SU-DHL-6 (cell line): ENCODE measurements at regions not wholly inside any gene's neighbourhood (a gene's known extent, or its start where the extent isn't known, plus 50 kb on each side); places are given as distances from the start of the nearest gene placed in this dataset.

Source experiments
- H2AFZ ChIP-seq: fragments of 200-600 bp; sonication (generic); 2 replicates; pipeline ENCODE4 v1.6.1; 2014; ENCODE audit warnings: low read depth, mild to moderate bottlenecking, moderate library complexity, mixed read lengths, antibody characterized with exemption, low read length; ENCODE audit not compliant: severe bottlenecking
- H3F3A ChIP-seq: fragments of 200-600 bp; shearing (Covaris generic); 2 replicates; pipeline ENCODE4 v1.6.0; 2016; ENCODE audit warnings: antibody characterized with exemption, mild to moderate bottlenecking; ENCODE audit not compliant: insufficient read depth
- H3K27ac ChIP-seq: fragments of 200-600 bp; sonication (generic); 2 replicates; pipeline ENCODE4 v1.5.1; 2016; ENCODE audit warnings: low read depth, mild to moderate bottlenecking, low read length, moderate library complexity, mixed read lengths
- H3K27me3 ChIP-seq: fragments of 200-600 bp; sonication (generic), shearing (Covaris generic); 2 replicates; pipeline ENCODE4 v1.6.0; 2014; ENCODE audit warnings: mild to moderate bottlenecking, low read length
- H3K36me3 ChIP-seq: fragments of 200-600 bp; sonication (generic); 2 replicates; pipeline ENCODE4 v1.6.1; 2014; ENCODE audit warnings: mild to moderate bottlenecking, low read length, mixed read lengths
- H3K4me2 ChIP-seq: fragments of 300-600, 200-600 bp; shearing (Covaris generic), sonication (generic); 2 replicates; pipeline ENCODE4 v1.6.0; 2014; ENCODE audit warnings: low read length, low read depth, mild to moderate bottlenecking; ENCODE audit not compliant: poor library complexity, severe bottlenecking
- H3K4me3 ChIP-seq: fragments of 200-600 bp; sonication (generic); 2 replicates; pipeline ENCODE4 v1.5.1; 2014; ENCODE audit warnings: antibody characterized with exemption, low read length, mild to moderate bottlenecking, mixed read lengths; ENCODE audit not compliant: insufficient read depth, poor library complexity, severe bottlenecking
- H3K79me2 ChIP-seq: fragments of 200-600 bp; sonication (generic); 2 replicates; pipeline ENCODE4 v1.6.1; 2014; ENCODE audit warnings: mild to moderate bottlenecking, low read length, moderate library complexity; ENCODE audit not compliant: insufficient read depth
- H3K9ac ChIP-seq: fragments of 200-600 bp; sonication (generic); 2 replicates; pipeline ENCODE4 v1.7.0; 2014; ENCODE audit warnings: mild to moderate bottlenecking, low read length
- H3K9me2 ChIP-seq: fragments of 200-600 bp; sonication (generic); replicated peaks from 2 replicates; pipeline ENCODE4 v1.6.1; 2014; ENCODE audit warnings: low read length; ENCODE audit not compliant: insufficient read depth
- H3K9me3 ChIP-seq: fragments of 200-600 bp; sonication (generic); 2 replicates; pipeline ENCODE4 v1.6.1; 2014; ENCODE audit warnings: low read length, mixed read lengths; ENCODE audit not compliant: insufficient read depth
- H4K20me1 ChIP-seq: fragments of 200-600 bp; sonication (generic); 2 replicates; pipeline ENCODE4 v1.6.1; 2014; ENCODE audit warnings: low read depth, mild to moderate bottlenecking, antibody characterized with exemption, low read length, moderate library complexity, mixed read lengths
- CTCF ChIP-seq: fragments of 200-600 bp; sonication (generic); IDR thresholded peaks from one replicate; pipeline ENCODE4 v1.5.1; 2017; ENCODE audit warnings: antibody characterized with exemption, mild to moderate bottlenecking, low read length, moderate library complexity; ENCODE audit not compliant: insufficient read depth, poor library complexity, severe bottlenecking
- EZH2phosphoT487 ChIP-seq: fragments of 200-600 bp; sonication (generic), shearing (Covaris generic); conservative IDR thresholded peaks from 2 replicates; pipeline ENCODE4 v1.6.1; 2018; ENCODE audit warnings: mild to moderate bottlenecking, antibody characterized with exemption, low read length, moderate library complexity, mixed read lengths

GRCh38 chr17:14759325-14759724 lies 458.4 kb downstream of the HS3ST3B1 start:
- Histone ChIP-seq H3K79me2 (no peaks in the 10 kb centered on the region), H3K36me3 (no peaks in the 10 kb centered on the region), H3K9ac (no peak overlapping the region), H3K9me3 (no peaks in the 10 kb centered on the region), H4K20me1 (no peaks in the 10 kb centered on the region), H3K4me2 (no peak overlapping the region), H3K4me3 (no peak overlapping the region), H3K27me3 (no peaks in the 10 kb centered on the region), H3F3A (no peaks in the 10 kb centered on the region), H3K27ac (no peak overlapping the region), H3K9me2 (no peaks in the 10 kb centered on the region), H2AFZ (no peak overlapping the region)
- TF ChIP-seq EZH2phosphoT487 (no peak), CTCF (no peak)

- no peak overlapping the region for H2AFZ ChIP-seq
Observed at GRCh38 chr17:14756479-14756878, 455.6 kb downstream of the HS3ST3B1 start.

GRCh38 chr17:14755002-14755401 lies 454.1 kb downstream of the HS3ST3B1 start:
- Histone ChIP-seq H3K9ac (no peak overlapping the region), H3K27me3 (no peaks in the 10 kb centered on the region), H3F3A (no peaks in the 10 kb centered on the region), H3K9me2 (no peaks in the 10 kb centered on the region), H3K79me2 (no peaks in the 10 kb centered on the region), H4K20me1 (no peaks in the 10 kb centered on the region), H3K36me3 (no peaks in the 10 kb centered on the region), H3K4me3 (no peak overlapping the region), H3K9me3 (no peaks in the 10 kb centered on the region), H3K27ac (no peak overlapping the region), H2AFZ (no peak overlapping the region), H3K4me2 (no peak overlapping the region)
- TF ChIP-seq CTCF (no peak), EZH2phosphoT487 (no peak)

More at GRCh38 chr17:14756479-14756878, 455.6 kb downstream of the HS3ST3B1 start:
- H3K4me2 ChIP-seq, result no peak overlapping the region
- no peaks in the 10 kb centered on the region for H3K36me3 ChIP-seq
- H3F3A ChIP-seq, result no peaks in the 10 kb centered on the region
- TF ChIP-seq CTCF (no peak), EZH2phosphoT487 (no peak)
- H3K27me3 ChIP-seq, result no peaks in the 10 kb centered on the region
- no peak overlapping the region for H3K4me3 ChIP-seq
- no peaks in the 10 kb centered on the region for H3K9me3 ChIP-seq
- no peak overlapping the region for H3K27ac ChIP-seq
- H3K79me2 ChIP-seq, result no peaks in the 10 kb centered on the region
- H3K9me2 ChIP-seq, result no peaks in the 10 kb centered on the region
- H3K9ac ChIP-seq, result no peak overlapping the region
- H4K20me1 ChIP-seq, result no peaks in the 10 kb centered on the region
